Body of pancreas (tissue), 4 donors: ENCODE measurements at regions not wholly inside any gene's neighbourhood (a gene's known extent, or its start where the extent isn't known, plus 50 kb on each side); places are given as distances from the start of the nearest gene placed in this dataset.

Experiments
- ATAC-seq: fragments of 150-250 bp; one replicate; pipeline ENCODE4 v1.9.1; 2016
- DNase-seq, 4 donors: peaks; one replicate each; pipeline ENCODE4 v3.0.0-alpha.2; 2019
- H3K27ac ChIP-seq, 4 donors: fragments of 200-600 bp; sonication (generic); 1 replicate in 3 of 4; 2 replicates in 1 of 4; pipeline versions ENCODE4 v1.5.1 to v1.6.1; 2016 to 2019; ENCODE audit warnings: mild to moderate bottlenecking in 1 of 4, mixed read lengths in 1 of 4, moderate library complexity in 1 of 4
- H3K27me3 ChIP-seq, 2 donors: fragments of 200-600 bp; sonication (generic); one replicate each; pipeline ENCODE4 v1.6.0; 2016; ENCODE audit warnings: mild to moderate bottlenecking in 1 of 2
- H3K36me3 ChIP-seq, 2 donors: fragments of 200-600 bp; sonication (generic); replicated peaks in 1 of 2; 2 replicates each; pipeline ENCODE4 v1.5.1; 2016; ENCODE audit warnings: low read depth in 2 of 2; ENCODE audit not compliant: insufficient read depth in 1 of 2
- H3K4me1 ChIP-seq: fragments of 200-600 bp; sonication (generic); one replicate; pipeline ENCODE4 v1.6.0; 2016
- H3K4me3 ChIP-seq, 2 donors: fragments of 200-600 bp; sonication (generic); 1 replicate in 1 of 2; 2 replicates in 1 of 2; pipeline ENCODE4 v1.5.1; 2016 to 2019
- H3K9me3 ChIP-seq, 3 donors: fragments of 200-600 bp; sonication (generic); 1 replicate in 2 of 3; 2 replicates in 1 of 3; pipeline ENCODE4 v1.5.1; 2016
- POLR2A ChIP-seq, 3 donors: fragments of 450-650 bp; IDR thresholded peaks; one replicate each; pipeline ENCODE4 v1.6.1; 2016; ENCODE audit warnings: antibody characterized with exemption in 3 of 3, mild to moderate bottlenecking in 2 of 3
- WGBS, 2 donors: methylation state at CpG; one replicate each; pipeline ENCODE4 v1.1.5; 2017; 5-methylcytosine and 5-hydroxymethylcytosine counted together
- intact Hi-C: fragments of 100-400 bp; cut with DNase I; formaldehyde crosslinking; loops from one replicate; pipeline ENCODE4 v1.15.1; 2023
- TF ChIP-seq, protein P1 (sequence below), 7 experiments: fragments of 450-650 bp in 4 of 7; fragments of 200-600 bp in 3 of 7; sonication (generic) in 3 of 7; IDR thresholded peaks; one replicate each; pipeline ENCODE4 v1.5.1; 2016 to 2019; ENCODE audit warnings: antibody characterized with exemption in 7 of 7

DNA sequence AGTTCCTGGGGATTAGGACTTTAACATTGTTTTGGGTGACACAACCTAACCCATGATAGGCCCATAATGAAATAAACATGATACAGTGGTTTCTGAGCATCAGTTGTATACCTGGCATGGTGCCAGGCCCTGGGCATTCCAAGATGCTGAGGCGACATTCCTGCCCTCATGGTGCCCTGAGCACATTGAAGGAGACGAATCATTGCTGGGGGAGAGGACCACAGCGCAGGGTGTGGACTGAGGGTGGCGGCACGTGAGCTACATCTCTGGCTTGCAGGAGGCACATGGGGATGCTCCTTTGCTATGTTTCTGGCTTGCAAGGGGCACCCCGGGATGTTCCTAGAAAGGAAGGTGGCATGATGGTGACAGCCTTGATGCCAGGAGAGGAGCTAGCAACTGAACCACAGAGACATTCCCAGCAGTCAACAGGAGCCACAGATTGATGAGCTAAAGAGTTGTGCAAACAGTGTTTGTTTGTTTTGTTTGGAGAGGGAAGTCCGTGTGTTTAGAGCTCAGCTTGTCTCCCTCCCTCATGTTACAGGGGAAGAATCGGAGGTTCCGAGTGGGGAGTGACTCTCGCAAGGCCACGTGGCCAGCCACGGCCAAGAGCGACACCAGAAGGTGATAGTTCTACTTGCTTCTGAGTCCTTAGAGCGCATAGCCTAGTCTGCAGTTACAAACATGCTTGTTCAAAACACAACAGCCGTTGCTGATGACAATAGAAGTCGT lies 106.4 kb downstream of the MIAT start:
- H3K4me1 ChIP-seq: no peaks in the 10 kb centered on the region
- H3K9me3 ChIP-seq: no peaks in the 10 kb centered on the region
- H3K4me3 ChIP-seq: no peak overlapping the region
- H3K27me3 ChIP-seq: no peaks in the 10 kb centered on the region
- intact Hi-C loops: no loop called here
- ATAC-seq: no peak
- peak in 1 of 4 donors; percentile 9 for DNase-seq
- TF ChIP-seq, protein P1, sequence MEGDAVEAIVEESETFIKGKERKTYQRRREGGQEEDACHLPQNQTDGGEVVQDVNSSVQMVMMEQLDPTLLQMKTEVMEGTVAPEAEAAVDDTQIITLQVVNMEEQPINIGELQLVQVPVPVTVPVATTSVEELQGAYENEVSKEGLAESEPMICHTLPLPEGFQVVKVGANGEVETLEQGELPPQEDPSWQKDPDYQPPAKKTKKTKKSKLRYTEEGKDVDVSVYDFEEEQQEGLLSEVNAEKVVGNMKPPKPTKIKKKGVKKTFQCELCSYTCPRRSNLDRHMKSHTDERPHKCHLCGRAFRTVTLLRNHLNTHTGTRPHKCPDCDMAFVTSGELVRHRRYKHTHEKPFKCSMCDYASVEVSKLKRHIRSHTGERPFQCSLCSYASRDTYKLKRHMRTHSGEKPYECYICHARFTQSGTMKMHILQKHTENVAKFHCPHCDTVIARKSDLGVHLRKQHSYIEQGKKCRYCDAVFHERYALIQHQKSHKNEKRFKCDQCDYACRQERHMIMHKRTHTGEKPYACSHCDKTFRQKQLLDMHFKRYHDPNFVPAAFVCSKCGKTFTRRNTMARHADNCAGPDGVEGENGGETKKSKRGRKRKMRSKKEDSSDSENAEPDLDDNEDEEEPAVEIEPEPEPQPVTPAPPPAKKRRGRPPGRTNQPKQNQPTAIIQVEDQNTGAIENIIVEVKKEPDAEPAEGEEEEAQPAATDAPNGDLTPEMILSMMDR (IDR thresholded peaks at IDR 0.05): no peak
- TF ChIP-seq POLR2A (IDR thresholded peaks at IDR 0.05): no peak
- H3K36me3 ChIP-seq: no peaks in the 10 kb centered on the region
- H3K27ac ChIP-seq: no peak overlapping the region
- WGBS, 2 donors: 65 to 69% methylated on average over 15 to 16 of the region's 16 CpGs

DNA sequence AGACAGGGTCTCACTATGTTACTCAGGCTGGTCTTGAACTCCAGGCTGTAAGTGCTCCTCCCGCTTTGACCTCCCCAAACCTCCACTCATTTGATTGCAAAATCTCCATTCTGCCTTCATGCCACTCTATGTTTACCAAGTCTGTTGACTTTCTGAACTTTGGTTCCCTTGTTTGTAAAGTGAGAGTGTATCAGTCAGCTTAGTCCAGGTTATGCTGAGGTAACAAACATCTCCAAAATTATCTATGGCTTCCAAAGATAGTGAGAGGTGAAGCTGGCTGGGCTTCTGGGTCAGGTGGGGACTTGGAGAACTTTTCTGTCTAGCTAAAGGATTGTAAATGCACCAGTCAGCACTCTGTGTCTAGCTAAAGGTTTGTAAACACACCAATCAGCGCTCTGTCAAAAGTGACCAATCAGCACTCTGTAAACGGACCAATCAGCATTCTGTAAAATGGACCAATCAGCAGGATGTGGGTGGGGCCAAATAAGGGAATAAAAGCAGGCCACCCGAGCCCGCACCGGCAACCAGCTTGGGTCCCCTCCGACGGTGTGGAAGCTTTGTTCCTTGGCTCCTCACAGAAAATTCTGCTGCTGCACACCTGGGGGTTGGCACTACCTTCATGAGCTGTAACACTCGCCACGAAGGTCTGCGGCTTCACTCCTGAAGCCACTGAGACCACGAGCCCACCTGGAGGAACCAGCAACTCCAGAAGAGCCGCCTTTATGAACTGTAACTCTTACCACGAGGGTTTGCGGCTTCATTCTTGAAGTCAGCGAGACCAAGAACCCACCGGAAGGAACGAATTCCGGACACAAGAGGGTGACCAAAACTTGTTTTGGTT lies 109.3 kb downstream of the MIAT start:
- WGBS, 2 donors: 93 to 95% methylated on average over 17 to 19 of the region's 19 CpGs
- no peak overlapping the region for H3K4me3 ChIP-seq
- H3K27ac ChIP-seq: no peak overlapping the region
- H3K9me3 ChIP-seq: no peaks in the 10 kb centered on the region
- H3K36me3 ChIP-seq: no peaks in the 10 kb centered on the region
- no peak for ATAC-seq
- H3K27me3 ChIP-seq: no peaks in the 10 kb centered on the region
- no peaks in the 10 kb centered on the region for H3K4me1 ChIP-seq
- no peak for TF ChIP-seq POLR2A (IDR thresholded peaks at IDR 0.05)
- TF ChIP-seq, protein P1 (IDR thresholded peaks at IDR 0.05): no peak
- no peak for DNase-seq
- intact Hi-C loops: no loop called here

DNA sequence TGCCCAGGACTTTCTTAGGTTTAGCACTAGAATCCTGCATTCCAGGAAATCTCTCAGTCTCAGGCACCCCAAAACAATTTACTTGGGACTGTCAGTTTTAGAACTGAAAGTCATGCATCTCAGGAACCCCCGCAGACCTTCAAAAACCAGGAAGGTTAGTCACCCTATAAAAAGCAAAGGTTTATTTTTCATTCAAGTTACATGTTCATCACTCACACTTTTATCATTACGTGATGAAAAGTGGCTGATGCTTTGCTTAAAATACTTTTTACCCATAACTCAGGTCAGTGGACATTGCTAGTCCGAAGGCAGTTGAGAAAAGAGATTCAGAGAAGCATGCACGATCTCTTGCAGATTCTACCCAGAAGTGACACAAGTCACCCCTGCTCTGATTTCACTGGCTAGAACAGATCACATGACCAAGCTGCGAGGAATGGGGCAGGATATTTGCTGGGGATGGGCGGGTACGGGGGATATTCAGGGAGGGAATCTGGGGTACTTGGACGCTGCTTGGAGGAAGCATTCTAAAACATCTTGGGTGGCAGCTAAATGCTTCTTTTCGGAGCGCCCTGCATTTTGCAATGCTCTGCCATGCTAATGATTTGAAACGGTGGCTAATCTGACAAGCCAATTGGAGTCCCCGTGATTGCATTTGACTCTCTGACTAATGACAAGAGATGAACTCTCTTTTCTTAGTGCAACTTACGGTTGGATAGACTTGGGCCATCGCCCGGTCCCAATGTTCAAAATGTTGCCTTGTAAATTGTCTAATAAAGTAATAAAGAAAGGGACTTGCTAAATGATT lies 110.2 kb downstream of the MIAT start:
- no peaks in the 10 kb centered on the region for H3K27me3 ChIP-seq
- DNase-seq: no peak
- intact Hi-C loops: no loop called here
- ATAC-seq: no peak
- TF ChIP-seq, protein P1 (IDR thresholded peaks at IDR 0.05): no peak
- no peak for TF ChIP-seq POLR2A (IDR thresholded peaks at IDR 0.05)
- no peaks in the 10 kb centered on the region for H3K36me3 ChIP-seq
- 93 to 95% methylated on average over 15 of the region's 15 CpGs for WGBS, 2 donors
- no peak overlapping the region for H3K27ac ChIP-seq
- H3K4me3 ChIP-seq: no peak overlapping the region
- H3K9me3 ChIP-seq: no peaks in the 10 kb centered on the region
- H3K4me1 ChIP-seq: no peaks in the 10 kb centered on the region

DNA sequence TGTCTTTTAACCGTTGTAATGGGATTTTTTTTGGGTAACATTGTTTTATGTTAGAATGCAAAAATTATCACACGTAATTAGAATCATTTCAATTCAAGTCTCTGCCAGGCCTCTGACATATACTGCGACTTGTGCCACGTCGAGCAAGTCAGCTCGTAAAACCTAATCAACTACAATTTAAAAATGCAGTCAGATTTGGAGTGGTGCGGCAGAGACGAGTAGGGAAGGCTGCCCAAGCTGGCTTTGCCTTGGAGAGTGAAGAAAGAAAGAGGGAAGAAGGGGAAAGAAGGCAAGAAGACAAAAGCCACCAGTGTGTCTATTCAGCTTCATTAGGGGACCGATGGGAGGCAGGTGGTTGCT lies 110.7 kb downstream of the MIAT start:
- TF ChIP-seq, protein P1 (IDR thresholded peaks at IDR 0.05): no peak
- no peak for TF ChIP-seq POLR2A (IDR thresholded peaks at IDR 0.05)
- 85 to 90% methylated on average over 9 of the region's 9 CpGs for WGBS, 2 donors
- DNase-seq: no peak
- H3K9me3 ChIP-seq: no peaks in the 10 kb centered on the region
- intact Hi-C loops: no loop called here
- no peaks in the 10 kb centered on the region for H3K27me3 ChIP-seq
- no peaks in the 10 kb centered on the region for H3K4me1 ChIP-seq
- H3K27ac ChIP-seq: no peak overlapping the region
- no peak for ATAC-seq
- H3K36me3 ChIP-seq: no peaks in the 10 kb centered on the region
- no peak overlapping the region for H3K4me3 ChIP-seq
